Testis (tissue), 2 donors: ENCODE measurements at regions not wholly inside any gene's neighbourhood (a gene's known extent, or its start where the extent isn't known, plus 50 kb on each side); places are given as distances from the start of the nearest gene placed in this dataset.

Source experiments
- CTCF ChIP-seq, 3 experiments: fragments of 450-650 bp in 2 of 3; fragments of 200-600 bp in 1 of 3; sonication (generic) in 1 of 3; IDR thresholded peaks; one replicate each; pipeline ENCODE4 v1.5.1; 2016 to 2019; ENCODE audit warnings: antibody characterized with exemption in 3 of 3, mild to moderate bottlenecking in 2 of 3, moderate library complexity in 1 of 3
- POLR2A ChIP-seq: fragments of 450-650 bp; IDR thresholded peaks from one replicate; pipeline ENCODE4 v1.6.1; 2017; ENCODE audit warnings: antibody characterized with exemption, mild to moderate bottlenecking, moderate library complexity

GRCh38 chr4:126183206-126183605, 868.5 kb downstream of the FAT4 start:
- TF ChIP-seq CTCF (IDR thresholded peaks at IDR 0.05), result no peak
- no peak for TF ChIP-seq POLR2A
